SK-N-SH (cell line): ENCODE measurements at regions not wholly inside any gene's neighbourhood (a gene's known extent, or its start where the extent isn't known, plus 50 kb on each side); places are given as distances from the start of the nearest gene placed in this dataset.

Source experiments
- CTCF ChIA-PET: fragments of 300-600, 350-600 bp; formaldehyde crosslinking; extraction: SDS; loops from one replicate; lab custom pipeline; 2021; lab: Yijun Ruan, JAX
- POLR2A ChIA-PET: fragments of 350-600 bp; sonication (Branson Sonifier 250); formaldehyde crosslinking; extraction: SDS; loops from one replicate; lab custom pipeline; 2020; ENCODE audit warnings: antibody characterized with exemption, inconsistent platforms; lab: Yijun Ruan, JAX
- DNase-seq: peaks from one replicate; pipeline ENCODE4 v3.0.0; 2012
- H2AFZ ChIP-seq: fragments of 200-600 bp; sonication (generic); 2 replicates; pipeline ENCODE4 v1.8.1; 2016; ENCODE audit warnings: antibody characterized with exemption, mild to moderate bottlenecking, low read depth
- H3F3A ChIP-seq: fragments of 200-600 bp; sonication (generic); replicated peaks from 2 replicates; pipeline ENCODE3; 2016; ENCODE audit warnings: antibody characterized with exemption, mild to moderate bottlenecking; ENCODE audit not compliant: insufficient read depth
- H3K27ac ChIP-seq, 2 experiments: fragments of 200-500 bp in 1 of 2; fragments of 200-600 bp in 1 of 2; sonication (Bioruptor generic) in 1 of 2; sonication (generic), shearing (Covaris generic) in 1 of 2; 2 replicates each; pipeline versions ENCODE4 v1.5.1 to v1.6.1; 2014 to 2016; ENCODE audit warnings: low read depth in 2 of 2, inconsistent platforms in 1 of 2, low read length in 1 of 2, mild to moderate bottlenecking in 1 of 2, mixed read lengths in 1 of 2
- H3K27me3 ChIP-seq: fragments of 200-600 bp; sonication (generic), shearing (Covaris generic); 2 replicates; pipeline ENCODE4 v1.6.1; 2016; ENCODE audit warnings: mixed run types; ENCODE audit not compliant: insufficient read depth
- H3K36me3 ChIP-seq, 2 experiments: fragments of 200-500 bp in 1 of 2; fragments of 200-600 bp in 1 of 2; sonication (Bioruptor generic) in 1 of 2; sonication (generic) in 1 of 2; replicated peaks in 1 of 2; 2 replicates each; pipeline versions ENCODE3 to v1.5.1; 2014 to 2016; ENCODE audit warnings: low read length in 1 of 2, mild to moderate bottlenecking in 1 of 2; ENCODE audit not compliant: insufficient read depth in 2 of 2, control insufficient read depth in 1 of 2
- H3K4me1 ChIP-seq, 2 experiments: fragments of 200-500 bp in 1 of 2; fragments of 200-600 bp in 1 of 2; sonication (Bioruptor generic) in 1 of 2; sonication (generic), shearing (Covaris generic) in 1 of 2; 2 replicates each; pipeline versions ENCODE4 v1.5.1 to v1.6.1; 2014 to 2016; ENCODE audit warnings: low read depth in 1 of 2, low read length in 1 of 2, mixed run types in 1 of 2; ENCODE audit not compliant: insufficient read depth in 2 of 2, control insufficient read depth in 1 of 2
- H3K4me2 ChIP-seq: fragments of 200-600 bp; sonication (generic), shearing (Covaris generic); 2 replicates; pipeline ENCODE4 v1.6.1; 2017; ENCODE audit warnings: mixed run types
- H3K4me3 ChIP-seq, 2 experiments: fragments of 200-500 bp in 1 of 2; fragments of 200-600 bp in 1 of 2; sonication (Bioruptor generic) in 1 of 2; sonication (generic), shearing (Covaris generic) in 1 of 2; 2 replicates each; pipeline versions ENCODE4 v1.5.1 to v1.8.1; 2014 to 2016; ENCODE audit warnings: low read depth in 2 of 2, inconsistent platforms in 1 of 2, low read length in 1 of 2, mild to moderate bottlenecking in 1 of 2, mixed read lengths in 1 of 2, moderate library complexity in 1 of 2
- H3K79me2 ChIP-seq: fragments of 200-600 bp; sonication (generic); 2 replicates; pipeline ENCODE4 v1.8.1; 2017; ENCODE audit warnings: mild to moderate bottlenecking; ENCODE audit not compliant: insufficient read depth
- H3K9ac ChIP-seq: fragments of 200-600 bp; sonication (generic); 2 replicates; pipeline ENCODE4 v1.6.1; 2017; ENCODE audit warnings: mixed run types
- H3K9me2 ChIP-seq: fragments of 200-600 bp; sonication (generic); 2 replicates; pipeline ENCODE4 v1.6.1; 2017; ENCODE audit warnings: mixed run types
- H3K9me3 ChIP-seq: fragments of 200-600 bp; sonication (generic); 2 replicates; pipeline ENCODE4 v1.6.1; 2017; ENCODE audit warnings: mixed run types, mild to moderate bottlenecking, moderate library complexity
- H4K20me1 ChIP-seq: fragments of 200-600 bp; sonication (generic); 2 replicates; pipeline ENCODE4 v1.6.1; 2017; ENCODE audit warnings: mild to moderate bottlenecking, mixed run types; ENCODE audit not compliant: insufficient read depth
- CTCF ChIP-seq: fragments of 200-600 bp; sonication (generic); IDR thresholded peaks from 2 replicates; pipeline ENCODE4 v1.6.1; 2017; ENCODE audit warnings: antibody characterized with exemption, mild to moderate bottlenecking, moderate library complexity
- EP300 ChIP-seq, 2 experiments: IDR thresholded peaks; 2 replicates each; pipeline versions ENCODE4 v1.4.0 to v1.6.1; 2012; ENCODE audit warnings: borderline replicate concordance in 1 of 2, low read depth in 1 of 2, low read length in 1 of 2
- FOXJ3 ChIP-seq: sonication (generic); formaldehyde crosslinking; IDR thresholded peaks from 2 replicates; pipeline ENCODE4 v1.5.1; 2020; ENCODE audit warnings: mild to moderate bottlenecking, missing genetic modification reagents
- GABPA ChIP-seq: IDR thresholded peaks from 2 replicates; pipeline ENCODE4 v1.4.0; 2012; ENCODE audit warnings: low read depth, mild to moderate bottlenecking
- JUND ChIP-seq: IDR thresholded peaks from 2 replicates; pipeline ENCODE4 v1.4.0; 2012
- MAX ChIP-seq: IDR thresholded peaks from 2 replicates; pipeline ENCODE4 v1.4.0; 2012; ENCODE audit warnings: low read depth
- MXI1 ChIP-seq: IDR thresholded peaks from 2 replicates; pipeline ENCODE4 v1.6.1; 2012; ENCODE audit warnings: mild to moderate bottlenecking, low read depth, low read length, improper control_type of control experiment
- NRF1 ChIP-seq: IDR thresholded peaks from 2 replicates; pipeline ENCODE4 v1.6.1; 2012; ENCODE audit warnings: low read depth, mild to moderate bottlenecking, low read length
- RCOR1 ChIP-seq: fragments of 150-350 bp; IDR thresholded peaks from 2 replicates; pipeline ENCODE4 v1.6.1; 2017; ENCODE audit warnings: antibody characterized with exemption, low read length
- REST ChIP-seq: IDR thresholded peaks from 2 replicates; pipeline ENCODE4 v1.6.1; 2012; ENCODE audit warnings: mild to moderate bottlenecking, low read depth, low read length, moderate library complexity
- RXRA ChIP-seq: IDR thresholded peaks from 2 replicates; pipeline ENCODE4 v1.4.0; 2012; ENCODE audit warnings: low read depth, mild to moderate bottlenecking, borderline replicate concordance
- SIN3A ChIP-seq: IDR thresholded peaks from 2 replicates; pipeline ENCODE4 v1.6.1; 2012; ENCODE audit warnings: low read depth, mild to moderate bottlenecking, low read length, moderate library complexity, borderline replicate concordance
- SMC3 ChIP-seq: IDR thresholded peaks from 2 replicates; pipeline ENCODE4 v1.6.1; 2012; ENCODE audit warnings: low read depth, low read length, improper control_type of control experiment
- TAF1 ChIP-seq: IDR thresholded peaks from 2 replicates; pipeline ENCODE4 v1.6.1; 2012; ENCODE audit warnings: low read depth, mild to moderate bottlenecking, low read length, moderate library complexity, borderline replicate concordance
- TCF12 ChIP-seq: IDR thresholded peaks from 2 replicates; pipeline ENCODE4 v1.4.0; 2012
- TEAD4 ChIP-seq: IDR thresholded peaks from 2 replicates; pipeline ENCODE4 v1.4.0; 2012; ENCODE audit warnings: mild to moderate bottlenecking, borderline replicate concordance; ENCODE audit not compliant: insufficient read depth
- USF1 ChIP-seq: IDR thresholded peaks from 2 replicates; pipeline ENCODE4 v1.4.0; 2012; ENCODE audit warnings: low read depth, borderline replicate concordance
- YY1 ChIP-seq: IDR thresholded peaks from 2 replicates; pipeline ENCODE4 v1.4.0; 2012; ENCODE audit warnings: low read depth, mild to moderate bottlenecking
- ZBTB33 ChIP-seq: IDR thresholded peaks from 2 replicates; pipeline ENCODE4 v1.4.0; 2012; ENCODE audit warnings: low read depth, borderline replicate concordance
- WGBS: methylation state at CpG from one replicate; pipeline ENCODE4 v1.1.6; 2017; ENCODE audit warnings: low lambda C conversion rate; 5-methylcytosine and 5-hydroxymethylcytosine counted together

- TF ChIP-seq TEAD4 (no peak), CTCF (no peak), RCOR1 (no peak), MXI1 (no peak)
Measured at GRCh38 chr11:105357764-105358163, 218.2 kb upstream of the CARD18 start (continued).

GRCh38 chr11:105357146-105357545 is 217.6 kb upstream of the CARD18 start:
- H3K9me2 ChIP-seq, result no peaks in the 10 kb centered on the region
- no peak overlapping the region for H3K4me3 ChIP-seq
- no peak overlapping the region for H3K27ac ChIP-seq
- POLR2A ChIA-PET, result no interaction called here
- H3K79me2 ChIP-seq, result no peaks in the 10 kb centered on the region
- WGBS, result 95% methylated on average over 1 of the region's 1 CpG
- H3K36me3 ChIP-seq, result no peaks in the 10 kb centered on the region
- H2AFZ ChIP-seq, result no peak overlapping the region
- TF ChIP-seq YY1 (no peak), SMC3 (no peak), GABPA (no peak), ZBTB33 (no peak), RCOR1 (no peak), TCF12 (no peak), USF1 (no peak), CTCF (no peak), REST (no peak), RXRA (no peak), FOXJ3 (CRISPR knock-in tag) (no peak), MXI1 (no peak), TAF1 (no peak), EP300 (IDR thresholded peaks at IDR 0.05; ENCODE audit: borderline replicate concordance in 1 of 2, low read depth in 1 of 2, low read length in 1 of 2) (no peak), TEAD4 (no peak), JUND (no peak), SIN3A (no peak), MAX (no peak), NRF1 (no peak)
- no peaks in the 10 kb centered on the region for H3K27me3 ChIP-seq
- no peaks in the 10 kb centered on the region for H3K9me3 ChIP-seq
- H3K4me1 ChIP-seq, result no peaks in the 10 kb centered on the region; a peak in 2 of 4 replicates
- H3K4me2 ChIP-seq, result no peak overlapping the region
- CTCF ChIA-PET, result no interaction called here
- no peak for DNase-seq
- H3F3A ChIP-seq, result no peaks in the 10 kb centered on the region
- no peak overlapping the region for H3K9ac ChIP-seq
- H4K20me1 ChIP-seq, result no peaks in the 10 kb centered on the region
